Adrenal gland (tissue), 5 donors: ENCODE measurements at regions not wholly inside any gene's neighbourhood (a gene's known extent, or its start where the extent isn't known, plus 50 kb on each side); places are given as distances from the start of the nearest gene placed in this dataset.

Source experiments
- CTCF ChIP-seq, 6 experiments: fragments of 450-650 bp in 4 of 6; fragments of 200-600 bp in 2 of 6; sonication (generic) in 1 of 6; IDR thresholded peaks; 1 replicate in 5 of 6; 2 replicates in 1 of 6; pipeline versions ENCODE4 v1.5.1 to v1.8.0; 2016 to 2021; ENCODE audit warnings: antibody characterized with exemption in 6 of 6, mild to moderate bottlenecking in 2 of 6, moderate library complexity in 1 of 6
- POLR2A ChIP-seq, 2 donors: fragments of 450-650 bp; IDR thresholded peaks; one replicate each; pipeline ENCODE4 v1.6.1; 2017; ENCODE audit warnings: antibody characterized with exemption in 2 of 2, mild to moderate bottlenecking in 2 of 2, moderate library complexity in 1 of 2
- donor health status: DM: no; HTN: no; CAD: no.

GRCh38 chrX:7261672-7262332 lies 113.8 kb upstream of the PUDP start:
- TF ChIP-seq CTCF (IDR thresholded peaks at IDR 0.05) (no peak), POLR2A (IDR thresholded peaks at IDR 0.05) (no peak)
